ENCODE measurements at regions not wholly inside any gene's neighbourhood (a gene's known extent, or its start where the extent isn't known, plus 50 kb on each side); places are given as distances from the start of the nearest gene placed in this dataset.

DNA sequence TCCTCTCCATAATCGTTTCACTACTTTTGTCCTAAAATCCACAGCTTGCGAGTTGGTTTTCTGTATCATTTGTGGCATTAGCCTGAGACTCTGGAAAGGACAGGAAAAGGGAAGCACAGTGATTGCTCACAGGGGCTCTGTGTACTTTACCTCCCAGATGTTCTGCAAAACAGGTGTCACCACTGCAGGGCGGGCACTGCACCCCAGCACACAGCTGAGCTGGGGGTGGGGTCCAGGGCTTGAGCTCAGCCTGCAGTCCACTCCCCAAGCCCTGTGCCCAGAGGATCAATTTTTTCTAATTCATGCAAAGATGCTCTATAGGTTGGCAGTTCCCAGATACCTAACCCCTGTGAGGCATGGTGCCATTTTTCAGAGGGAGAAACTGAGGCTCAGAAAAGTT lies 119.4 kb upstream of the GLI2 start:
- DNase-seq: no peak

DNA sequence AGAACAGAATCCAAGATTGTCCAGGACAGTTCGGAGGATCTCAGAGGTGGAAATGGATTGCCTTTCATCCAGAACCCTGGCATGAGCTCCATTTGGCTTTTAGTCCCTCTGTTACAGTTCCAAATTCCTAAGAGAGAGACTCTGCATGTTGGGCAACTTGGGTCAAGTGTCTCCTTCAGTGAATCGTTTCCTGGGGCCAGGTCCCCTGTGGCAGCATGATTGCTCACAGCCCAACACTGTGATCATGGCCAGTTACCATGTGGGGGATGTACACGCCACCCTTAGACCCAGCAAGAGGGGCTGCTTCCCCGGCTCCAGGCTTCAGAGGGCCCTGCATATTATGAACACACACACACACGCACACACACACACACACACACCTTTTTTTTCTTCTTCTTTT lies 118.6 kb upstream of the GLI2 start:
- DNase-seq: no peak

DNA sequence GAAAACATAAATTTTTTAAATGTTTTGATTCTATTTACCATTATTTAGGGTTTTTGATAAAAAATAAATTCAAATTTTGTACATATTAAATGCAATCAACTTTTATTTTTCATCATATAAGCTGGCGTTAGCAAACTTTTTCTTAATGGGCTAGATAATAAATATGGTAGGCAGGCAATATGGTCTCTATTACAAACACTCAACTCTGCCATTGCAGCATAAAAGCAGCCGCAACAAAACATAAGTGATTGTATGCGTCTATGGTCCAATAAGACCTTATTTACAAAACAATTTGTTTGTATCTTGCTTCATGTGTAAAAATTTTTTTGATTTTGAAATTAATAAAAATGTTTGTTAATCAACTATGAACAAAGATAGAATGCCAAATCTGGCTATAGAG lies 116.8 kb upstream of the GLI2 start:
- no peak for DNase-seq

DNA sequence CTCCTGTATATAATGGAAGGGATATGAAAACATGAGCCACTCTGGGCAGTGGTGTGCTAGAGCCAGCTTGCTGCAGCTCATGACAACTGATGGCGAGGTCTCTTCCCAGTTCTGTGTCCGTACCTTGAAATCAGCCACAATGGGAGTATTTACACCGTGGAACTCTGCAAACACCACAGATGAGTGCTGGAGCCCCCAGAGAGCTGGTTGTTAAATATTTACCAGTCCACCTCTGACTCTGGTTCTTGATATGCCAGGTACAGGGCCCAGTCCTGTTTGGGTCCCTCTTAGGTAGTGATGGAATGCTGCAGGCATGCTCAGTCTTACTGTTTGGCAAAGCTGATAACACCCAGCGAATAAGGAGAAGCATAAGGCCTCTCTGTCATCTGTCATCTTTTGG lies 116.1 kb upstream of the GLI2 start:
- no peak for DNase-seq

DNA sequence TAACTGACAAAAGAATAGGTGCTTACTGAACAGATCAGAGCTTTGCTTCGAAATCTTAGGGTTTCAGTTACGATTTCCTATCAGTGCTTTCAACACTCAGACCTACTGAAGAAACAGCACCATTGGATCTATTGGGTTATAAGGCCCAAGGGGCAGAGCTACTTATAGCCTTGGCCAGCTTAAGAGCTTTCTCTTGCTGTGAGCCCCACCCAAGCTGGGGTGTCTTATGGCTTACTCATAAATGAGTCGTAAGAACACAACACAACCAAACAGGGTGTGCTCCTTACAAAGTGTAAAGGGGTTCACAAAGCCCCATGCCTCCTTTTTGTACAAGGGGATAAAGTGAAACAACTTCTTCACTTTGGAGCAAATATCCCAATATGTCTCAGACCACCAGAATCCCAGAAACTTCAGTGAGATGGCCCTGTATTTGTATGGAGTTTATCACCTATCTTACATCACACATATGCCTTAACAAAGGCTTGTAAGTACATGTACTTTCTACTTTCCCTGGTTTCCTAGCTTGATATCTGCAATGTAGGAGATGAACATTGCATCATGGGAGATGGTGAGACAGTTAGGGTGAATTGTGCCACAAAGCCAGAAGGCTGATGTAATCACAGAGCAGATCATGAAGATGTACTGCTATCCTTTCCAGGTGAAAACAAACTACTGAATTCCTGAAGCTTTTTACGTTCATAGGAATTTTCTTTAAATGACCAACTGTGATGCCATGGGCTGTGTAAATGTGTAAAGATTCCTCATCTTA lies 115.5 kb upstream of the GLI2 start:
- DNase-seq: no peak

DNA sequence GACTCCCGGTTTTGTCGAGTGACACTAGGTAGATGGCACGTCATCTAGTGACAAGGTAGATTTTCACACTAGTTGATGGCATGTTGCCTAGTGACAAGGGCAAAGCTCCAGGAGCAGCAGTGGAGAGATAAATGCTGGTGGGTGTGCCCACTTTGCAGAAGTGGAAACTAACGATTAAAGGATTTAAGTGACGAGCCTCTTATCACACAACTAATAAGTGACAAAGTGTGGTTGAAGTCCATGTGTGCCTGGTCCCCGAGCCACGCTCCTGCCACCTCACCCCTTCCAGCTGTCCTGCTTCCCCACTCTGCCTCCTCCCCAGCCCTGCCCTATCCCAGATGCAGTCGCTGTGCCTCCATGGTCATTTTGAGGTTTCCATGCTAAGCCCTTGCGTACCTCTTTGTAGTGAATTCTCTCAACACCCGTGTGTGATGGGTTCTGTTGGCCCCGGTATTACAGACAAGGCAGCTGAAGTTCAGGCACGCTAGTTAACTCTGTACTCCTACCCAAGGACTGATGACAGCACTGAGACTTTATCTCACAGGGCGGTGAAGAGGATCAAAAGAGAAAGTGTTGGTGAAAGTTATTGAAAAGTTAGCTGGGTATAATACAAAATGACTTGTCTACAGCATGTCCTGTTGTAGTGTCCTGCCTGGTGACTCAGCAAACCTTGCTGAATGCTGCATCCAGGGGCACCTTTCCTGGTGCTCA lies 113.4 kb upstream of the GLI2 start:
- no peak for DNase-seq

DNA sequence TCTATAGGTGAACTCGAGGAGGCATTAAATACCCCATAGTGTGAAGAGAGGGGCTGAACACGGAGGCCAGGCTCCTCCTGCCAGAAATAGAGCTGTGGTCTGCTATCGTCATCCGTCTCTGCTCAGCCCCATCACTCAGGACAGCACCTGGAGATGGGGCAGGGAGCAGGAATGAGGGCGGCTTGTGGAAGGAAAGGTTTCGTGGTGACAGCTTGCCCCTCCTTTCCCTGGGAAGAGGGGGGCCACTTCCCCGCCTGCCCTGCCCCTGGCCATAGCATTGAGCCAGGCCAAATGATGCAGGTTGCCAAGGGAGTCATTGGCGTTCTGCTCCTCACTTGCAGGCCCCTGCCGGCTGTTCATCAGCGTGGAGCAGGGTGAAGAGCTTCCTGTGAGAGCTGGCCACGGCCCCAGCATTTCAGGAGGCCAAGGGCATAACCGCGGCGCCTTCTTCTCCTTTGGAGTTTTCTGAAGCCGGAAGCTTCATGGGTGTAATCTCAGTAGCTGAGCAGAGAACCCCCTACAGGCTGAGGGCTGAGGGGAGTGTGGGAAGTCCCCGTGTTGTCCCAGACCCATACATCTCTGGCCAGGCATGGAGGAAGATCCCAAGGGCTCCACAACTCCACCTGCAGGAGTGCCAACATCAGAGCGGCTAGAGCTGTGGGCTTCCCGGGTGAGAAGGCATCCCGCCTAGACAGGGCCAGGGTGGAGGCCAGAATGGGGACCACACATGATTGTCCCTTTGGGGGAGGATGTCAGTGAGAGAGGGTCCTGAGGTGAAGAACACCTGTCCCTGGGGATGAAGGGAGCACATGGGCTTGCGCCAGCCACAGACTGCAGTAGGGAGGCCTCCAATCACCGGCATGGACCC lies 112.5 kb upstream of the GLI2 start:
- no peak for DNase-seq

DNA sequence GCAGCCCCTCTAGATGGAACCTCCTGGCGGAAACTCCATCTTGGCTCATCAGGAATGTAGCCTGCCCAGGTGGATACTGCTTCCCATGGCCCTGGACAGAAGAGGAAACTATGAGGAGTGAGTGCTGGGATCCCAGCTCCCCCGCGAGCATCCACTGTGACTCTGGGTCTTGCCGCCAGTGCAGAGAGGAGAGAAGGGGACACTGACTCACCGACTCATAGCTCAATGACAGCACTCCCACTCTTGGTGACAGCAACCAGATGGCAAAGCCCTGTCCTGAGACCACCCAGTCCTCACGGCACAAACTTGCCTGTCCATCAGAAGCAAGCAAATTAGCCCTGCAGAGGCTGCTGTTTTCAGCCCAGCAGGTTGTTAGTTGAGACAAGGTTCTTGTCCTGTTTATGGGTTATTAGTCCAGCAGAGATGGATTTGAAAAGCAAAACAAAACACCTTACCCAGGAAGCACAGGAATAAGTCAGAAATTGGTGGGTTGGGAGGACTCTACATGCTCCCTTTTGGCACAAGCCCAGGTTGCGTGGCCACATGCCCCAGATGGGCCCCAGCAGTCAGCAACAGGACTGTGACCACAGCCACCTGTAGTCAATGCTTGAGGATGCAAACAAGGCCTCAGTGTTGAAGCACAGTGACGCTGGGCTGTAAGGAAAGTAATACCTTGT lies 111.5 kb upstream of the GLI2 start:
- no peak for DNase-seq

DNA sequence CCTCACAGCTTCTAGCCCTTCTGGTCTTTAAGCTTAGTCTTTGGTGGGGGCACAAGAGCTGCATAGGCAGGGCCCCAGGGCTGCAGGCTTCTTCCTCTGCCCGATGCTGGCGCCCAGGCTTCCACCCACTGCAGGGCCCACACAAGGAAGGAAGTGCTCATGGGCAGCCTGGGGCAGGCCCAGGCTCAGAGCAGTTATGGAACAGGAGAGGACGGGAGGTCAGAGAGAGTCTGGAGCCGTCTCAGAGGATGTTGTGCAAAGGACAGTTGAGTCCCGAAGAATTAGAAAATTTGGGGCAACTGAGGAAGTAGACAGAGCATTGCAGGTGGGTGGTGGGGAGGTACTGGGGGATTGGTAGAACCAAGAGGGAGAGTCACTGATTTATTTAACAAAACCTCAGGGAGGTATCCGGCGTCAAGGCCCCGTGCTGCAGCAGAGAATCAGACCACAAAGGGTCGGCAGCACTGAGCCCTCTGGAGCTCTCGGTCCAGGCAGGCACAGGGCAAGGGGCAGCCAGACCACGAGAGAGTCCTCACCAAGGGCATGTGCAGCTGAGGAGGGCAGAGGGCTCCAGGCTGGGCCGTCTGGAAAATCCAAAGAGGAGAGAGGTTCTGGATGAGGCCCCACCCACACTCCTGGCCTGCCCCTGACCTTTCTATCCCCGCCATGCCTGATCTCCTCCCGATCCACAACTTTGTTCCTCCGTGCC lies 110.8 kb upstream of the GLI2 start:
- DNase-seq: no peak

DNA sequence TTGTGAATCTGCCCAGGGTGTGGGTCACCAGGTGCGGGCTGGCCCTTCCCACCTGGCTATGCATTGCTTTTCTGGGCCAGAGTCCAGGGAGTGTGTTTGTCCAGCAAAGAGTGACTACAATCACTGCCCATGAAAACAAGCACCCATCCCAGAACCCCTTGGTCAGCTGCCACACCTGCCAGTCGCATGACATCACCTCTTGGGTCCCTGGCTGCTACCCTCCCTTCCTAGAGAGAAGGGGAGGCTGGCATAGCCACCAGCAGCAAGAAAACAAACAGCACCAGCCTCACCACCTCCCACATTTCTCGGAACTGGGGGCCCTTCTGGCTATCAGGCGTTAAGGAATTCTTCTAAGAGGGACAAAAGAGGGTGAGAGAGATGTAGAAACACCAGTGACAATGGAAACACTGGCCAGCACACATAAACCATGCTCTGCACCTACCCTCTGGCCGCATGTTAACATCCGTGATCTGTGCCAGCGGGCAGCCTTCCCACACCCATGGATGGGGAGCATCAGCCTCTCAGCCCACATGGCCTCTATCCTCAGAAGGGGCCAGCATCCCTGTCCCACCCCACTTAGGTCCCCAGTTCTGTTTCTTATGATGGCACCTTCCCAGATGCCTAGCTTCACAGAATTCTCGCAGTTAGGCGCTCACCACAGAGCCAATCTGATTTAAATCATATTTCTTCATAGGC lies 109.7 kb upstream of the GLI2 start:
- DNase-seq: no peak

DNA sequence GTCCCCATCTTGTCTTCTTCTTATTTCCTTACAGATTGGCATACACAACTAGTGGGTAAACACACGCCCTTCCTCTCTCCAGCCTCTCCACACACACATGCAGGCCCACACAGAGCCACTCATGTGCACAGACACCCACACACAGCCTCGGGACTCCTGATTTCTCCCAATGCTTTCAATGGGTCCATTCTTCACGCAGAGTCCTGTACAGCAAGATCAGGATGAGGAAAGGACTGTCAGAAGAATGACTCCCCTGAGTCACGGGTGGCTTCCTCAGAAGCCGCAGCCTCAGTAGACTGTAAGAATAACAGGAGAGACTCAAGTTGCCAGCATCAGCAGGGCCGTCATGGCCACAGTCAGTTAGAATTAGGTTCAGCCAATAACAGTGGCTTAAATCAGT lies 109.1 kb upstream of the GLI2 start:
- DNase-seq: no peak

DNA sequence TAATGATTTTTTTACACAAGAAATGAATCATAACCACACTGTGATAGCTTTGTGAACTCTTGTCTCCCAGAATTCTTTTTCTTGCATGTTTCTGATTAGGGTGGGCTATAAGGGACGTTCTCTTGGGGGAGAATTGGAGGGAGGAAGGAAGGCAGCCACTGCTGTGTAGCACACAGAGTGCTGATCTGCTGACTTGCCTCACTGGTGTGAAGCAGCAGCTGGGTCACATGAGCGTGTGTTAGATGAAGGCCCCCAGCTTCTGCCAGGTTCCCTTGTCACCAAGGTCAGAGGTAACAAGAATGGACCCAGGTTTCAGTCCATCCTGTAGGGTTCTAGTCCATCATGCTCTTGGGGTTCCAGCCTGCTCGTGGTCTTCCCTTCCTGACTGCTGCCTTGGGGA lies 107.4 kb upstream of the GLI2 start:
- no peak for DNase-seq

DNA sequence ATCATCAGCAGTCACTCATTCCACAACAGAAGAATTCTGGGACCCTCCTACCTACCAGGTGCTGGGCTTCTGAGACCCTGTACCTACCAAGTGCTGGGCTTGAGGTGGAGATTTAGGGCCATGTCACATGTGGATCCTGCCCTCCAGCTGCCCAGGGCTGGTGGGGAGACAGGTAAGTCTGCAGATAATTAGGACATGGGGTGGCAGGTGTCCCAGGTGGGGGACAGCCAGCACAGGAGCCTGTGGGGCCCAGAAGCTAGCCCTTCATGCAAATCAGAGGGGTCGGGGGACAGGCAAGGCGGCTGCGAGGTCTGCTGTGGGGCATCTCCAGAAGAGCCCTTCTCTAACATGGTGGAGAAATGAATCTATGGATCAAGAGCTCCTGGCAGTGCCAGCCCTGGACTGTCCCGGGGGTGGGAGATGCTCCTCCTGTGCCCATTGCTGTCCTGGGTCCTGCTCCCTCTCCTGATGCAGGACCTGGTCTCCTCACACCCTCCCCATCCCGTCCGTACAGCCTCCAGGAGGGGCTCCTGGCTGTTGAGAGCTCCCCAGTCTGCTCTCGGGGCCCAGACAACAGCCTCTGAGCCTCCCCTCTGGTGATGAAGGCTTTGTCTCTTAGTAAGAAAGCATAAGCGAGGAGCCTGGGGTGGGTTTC lies 106.3 kb upstream of the GLI2 start:
- no peak for DNase-seq

DNA sequence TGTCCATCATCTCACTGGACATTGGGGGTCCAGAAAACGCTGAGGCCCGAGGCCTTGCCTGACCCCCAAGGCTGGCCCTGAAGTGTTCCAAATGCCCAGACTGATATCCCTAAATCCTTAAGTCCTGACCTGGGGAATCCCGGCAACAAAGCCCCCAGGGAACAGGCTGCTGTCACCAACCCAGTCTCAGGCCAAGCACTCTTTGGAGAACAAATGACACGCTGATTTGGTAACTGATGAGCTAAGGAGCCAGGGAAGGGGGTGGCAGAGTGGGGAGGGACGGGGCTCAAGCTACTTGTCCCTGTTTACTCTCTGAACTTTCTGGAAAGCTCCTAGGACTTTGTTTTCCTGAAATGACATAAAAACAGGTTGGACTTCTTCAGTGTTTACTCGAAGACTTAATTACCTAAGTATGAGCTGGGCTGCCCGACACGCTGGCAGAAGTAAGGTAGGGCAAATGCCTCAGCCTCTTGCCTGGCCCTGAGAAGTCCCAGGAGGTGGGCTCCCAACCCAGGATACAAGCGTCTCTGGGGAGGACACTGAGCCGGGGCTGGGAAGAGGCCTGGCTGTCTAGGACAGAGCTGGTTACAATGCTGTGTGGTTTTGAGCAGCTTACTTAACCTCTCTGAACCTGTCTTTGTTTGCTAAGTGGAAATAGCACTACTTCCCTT lies 105.5 kb upstream of the GLI2 start:
- no peak for DNase-seq

DNA sequence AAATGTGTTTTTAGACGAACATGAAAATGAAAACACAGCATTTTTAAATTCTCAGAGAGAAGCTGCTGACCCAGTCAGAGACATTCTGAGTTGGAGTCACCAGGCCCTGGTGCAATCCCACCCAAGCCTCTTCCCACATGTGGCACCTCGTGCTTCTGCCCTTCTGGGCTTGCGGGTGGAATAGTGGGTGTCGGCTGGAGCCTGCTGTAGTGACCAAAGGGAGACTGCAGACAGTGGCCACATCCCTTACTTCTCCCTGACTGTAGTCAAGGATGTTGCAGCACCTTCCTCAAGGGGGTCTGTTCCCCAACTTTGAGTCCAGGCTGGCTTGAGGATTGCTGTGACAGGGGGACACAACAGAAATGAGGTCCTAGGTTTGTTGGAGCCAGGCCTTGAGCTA lies 104.4 kb upstream of the GLI2 start:
- DNase-seq: no peak

DNA sequence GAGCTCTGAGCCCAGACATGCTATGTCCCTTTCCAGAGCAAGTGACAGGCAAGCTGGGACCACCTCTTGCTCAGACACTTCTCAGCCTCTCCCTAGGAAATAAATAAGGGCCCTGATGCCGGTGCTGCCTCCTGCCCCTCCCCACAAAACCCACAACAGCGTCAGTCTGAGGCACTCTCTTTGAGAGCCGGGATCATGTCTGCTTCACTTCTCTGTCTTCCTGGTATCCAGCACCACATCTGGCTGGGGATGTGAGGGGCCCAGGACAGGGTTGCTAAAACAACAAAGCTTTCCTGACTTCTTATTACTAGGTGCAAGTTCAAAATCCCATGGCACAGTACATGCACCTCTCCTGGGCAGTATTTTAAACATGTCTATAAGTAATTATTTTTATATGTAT lies 103.9 kb upstream of the GLI2 start:
- DNase-seq: no peak

DNA sequence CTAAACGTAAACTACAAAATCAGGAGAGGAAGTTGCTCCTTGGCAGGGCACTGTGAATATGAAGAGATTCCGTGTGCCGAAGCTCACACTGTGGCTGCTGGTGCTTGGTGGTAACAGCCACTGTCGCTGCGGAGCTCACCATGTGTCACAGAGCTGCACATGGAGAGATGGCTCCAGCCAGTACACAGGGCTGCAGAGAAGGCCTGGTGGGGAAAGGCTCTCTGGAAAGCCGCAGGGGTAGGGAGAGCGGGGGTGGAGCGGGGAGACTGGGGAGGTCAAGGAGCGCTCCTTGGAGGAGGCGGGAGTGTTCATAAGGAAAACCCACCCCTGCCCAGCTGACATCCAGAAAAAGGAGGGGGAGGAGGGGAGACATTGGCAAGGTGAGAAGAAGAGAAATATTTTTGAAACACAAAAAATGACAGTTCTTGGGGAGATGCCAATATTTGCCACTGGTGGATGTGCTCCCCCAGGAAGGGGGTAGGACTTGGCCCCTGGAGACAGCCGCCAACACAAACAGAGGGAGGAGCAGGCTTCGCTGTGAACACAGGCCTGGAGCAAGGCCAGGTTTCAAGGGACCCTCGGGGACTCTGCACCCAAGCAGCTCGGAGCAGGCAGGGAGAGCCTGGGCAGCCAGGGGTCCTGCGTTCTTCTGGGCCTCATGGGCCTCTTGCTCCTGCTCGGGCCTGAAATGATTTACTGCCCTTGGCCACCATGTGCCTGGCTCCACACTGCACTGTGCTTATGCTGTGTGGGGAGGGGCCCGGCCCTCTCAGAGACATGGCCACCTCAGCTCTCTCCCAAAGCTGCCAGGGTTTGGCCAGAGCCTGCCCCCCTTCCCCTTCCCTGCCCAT lies 102.6 kb upstream of the GLI2 start:
- no peak for DNase-seq

DNA sequence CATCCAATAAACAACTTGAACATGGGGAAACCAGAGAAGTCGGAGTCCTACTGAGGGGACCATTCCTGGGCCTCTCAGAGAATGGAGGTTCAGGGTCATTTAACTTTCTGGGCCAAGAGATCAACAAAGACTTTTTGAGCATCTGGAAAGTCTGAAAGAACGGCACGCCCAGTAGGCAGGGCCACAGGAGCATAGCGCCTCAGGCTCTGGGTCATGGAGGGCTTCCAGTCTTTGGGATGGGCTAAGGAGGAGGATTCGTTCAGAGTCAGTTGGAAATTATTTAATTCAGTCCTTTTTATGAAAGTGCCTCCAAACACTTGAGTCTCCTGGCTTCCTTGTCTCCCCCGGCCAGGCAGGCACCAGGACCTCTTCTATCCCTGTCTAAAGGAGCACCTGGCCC lies 101.1 kb upstream of the GLI2 start:
- no peak for DNase-seq

DNA sequence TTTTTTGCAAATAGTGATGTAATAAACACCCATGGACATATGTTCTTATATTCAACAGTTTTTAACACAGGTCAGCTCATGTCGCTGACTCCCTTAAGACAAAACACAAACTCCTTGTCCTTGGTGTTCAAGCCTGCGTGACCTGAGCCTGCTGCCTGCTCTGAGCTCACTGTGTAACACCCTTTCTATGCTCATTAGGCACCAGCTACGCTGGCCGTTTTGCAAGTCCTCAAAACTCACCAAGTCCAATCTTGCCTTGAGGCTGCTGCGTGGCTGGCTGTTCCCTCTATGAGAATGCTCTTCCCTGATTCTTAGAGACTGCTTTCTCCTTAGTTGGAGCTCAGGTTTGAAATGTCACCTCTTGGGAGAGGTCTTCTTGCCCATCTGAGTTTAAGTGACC lies 100.5 kb upstream of the GLI2 start:
- no peak for DNase-seq

DNA sequence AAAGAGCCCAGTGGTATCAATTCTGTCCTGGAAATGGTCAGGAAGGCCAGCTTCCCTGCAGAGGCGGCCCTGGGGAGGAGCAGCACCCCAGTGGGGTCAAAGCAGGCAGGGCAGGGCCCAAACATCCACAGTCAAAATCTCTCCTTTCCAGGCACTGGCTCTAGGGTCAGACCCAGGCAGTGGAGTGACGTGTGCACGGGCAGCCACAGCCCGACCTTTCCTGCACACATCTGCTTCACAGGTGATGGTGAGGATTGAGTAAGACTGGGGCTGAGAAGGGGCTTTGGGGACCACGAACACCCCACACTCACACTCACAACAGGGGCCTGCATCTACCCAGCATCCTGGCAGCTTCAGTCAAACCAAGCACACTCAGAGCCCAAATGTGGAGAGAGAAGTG lies 97.8 kb upstream of the GLI2 start:
- no peak for DNase-seq
